ENCODE measurements at regions not wholly inside any gene's neighbourhood (a gene's known extent, or its start where the extent isn't known, plus 50 kb on each side); places are given as distances from the start of the nearest gene placed in this dataset.
A peak's percentile ranks its signal among the peaks of the same experiment; 100 is the strongest.

GRCh38 chr1:239308701-239309333, 77.6 kb upstream of the CHRM3 start:
- DNase-seq (ENCODE audit: low read depth) = no peak
- TF ChIP-seq CTCF (IDR thresholded peaks at IDR 0.05; ENCODE audit: insufficient read depth, low read length, poor library complexity, severe bottlenecking) = peak; percentile 81
- Histone ChIP-seq H3K36me3 (ENCODE audit: control insufficient read depth, insufficient read depth, low read length) (no peaks in the 10 kb centered on the region), H3K27me3 (ENCODE audit: control insufficient read depth, insufficient read depth, low read length) (no peaks in the 10 kb centered on the region), H3K4me3 (ENCODE audit: low read depth, low read length) (no peak overlapping the region)

GRCh38 chr1:239307886-239308285, 78.5 kb upstream of the CHRM3 start:
- Histone ChIP-seq H3K27me3 (ENCODE audit: control insufficient read depth, insufficient read depth, low read length) (no peaks in the 10 kb centered on the region), H3K4me3 (ENCODE audit: low read depth, low read length) (no peak overlapping the region), H3K36me3 (ENCODE audit: control insufficient read depth, insufficient read depth, low read length) (no peaks in the 10 kb centered on the region)
- no peak for TF ChIP-seq CTCF (IDR thresholded peaks at IDR 0.05; ENCODE audit: insufficient read depth, low read length, poor library complexity, severe bottlenecking)
- no peak for DNase-seq (ENCODE audit: low read depth)

GRCh38 chr1:239306426-239306825, 79.9 kb upstream of the CHRM3 start:
- no peak for DNase-seq (ENCODE audit: low read depth)
- H3K4me3 ChIP-seq (ENCODE audit: low read depth, low read length) = no peak overlapping the region
- no peaks in the 10 kb centered on the region for H3K27me3 ChIP-seq (ENCODE audit: control insufficient read depth, insufficient read depth, low read length)
- TF ChIP-seq CTCF (IDR thresholded peaks at IDR 0.05; ENCODE audit: insufficient read depth, low read length, poor library complexity, severe bottlenecking) = no peak
- H3K36me3 ChIP-seq (ENCODE audit: control insufficient read depth, insufficient read depth, low read length) = no peaks in the 10 kb centered on the region

- Histone ChIP-seq H3K36me3 (ENCODE audit: control insufficient read depth, insufficient read depth, low read length) (no peaks in the 10 kb centered on the region), H3K4me3 (ENCODE audit: low read depth, low read length) (no peak overlapping the region), H3K27me3 (ENCODE audit: control insufficient read depth, insufficient read depth, low read length) (no peaks in the 10 kb centered on the region)
- TF ChIP-seq CTCF (IDR thresholded peaks at IDR 0.05; ENCODE audit: insufficient read depth, low read length, poor library complexity, severe bottlenecking) = no peak
- no peak for DNase-seq (ENCODE audit: low read depth)
These were observed 83.1 kb upstream of the CHRM3 start for GRCh38 chr1:239303289-239303688.

GRCh38 chr1:239302696-239303095, 83.7 kb upstream of the CHRM3 start:
- TF ChIP-seq CTCF (IDR thresholded peaks at IDR 0.05; ENCODE audit: insufficient read depth, low read length, poor library complexity, severe bottlenecking) = no peak
- H3K4me3 ChIP-seq (ENCODE audit: low read depth, low read length) = no peak overlapping the region
- DNase-seq (ENCODE audit: low read depth) = no peak
- no peaks in the 10 kb centered on the region for H3K36me3 ChIP-seq (ENCODE audit: control insufficient read depth, insufficient read depth, low read length)
- no peaks in the 10 kb centered on the region for H3K27me3 ChIP-seq (ENCODE audit: control insufficient read depth, insufficient read depth, low read length)

- Histone ChIP-seq H3K4me3 (ENCODE audit: low read depth, low read length) (no peak overlapping the region), H3K36me3 (ENCODE audit: control insufficient read depth, insufficient read depth, low read length) (no peaks in the 10 kb centered on the region), H3K27me3 (ENCODE audit: control insufficient read depth, insufficient read depth, low read length) (no peaks in the 10 kb centered on the region)
- DNase-seq (ENCODE audit: low read depth) = no peak
- TF ChIP-seq CTCF (IDR thresholded peaks at IDR 0.05; ENCODE audit: insufficient read depth, low read length, poor library complexity, severe bottlenecking) = no peak
These were observed 85.1 kb upstream of the CHRM3 start for GRCh38 chr1:239301251-239301650.

Data from kidney epithelial cell (primary cell).